IPS DF 19.7 (cell line): ENCODE measurements at regions not wholly inside any gene's neighbourhood (a gene's known extent, or its start where the extent isn't known, plus 50 kb on each side); places are given as distances from the start of the nearest gene placed in this dataset.
"Not testable (repeated sequence)": the region's sequence is repeated elsewhere in the genome, so short reads cannot be mapped to it uniquely, and the experiment has no call there.

Source experiments
- DNase-seq: peaks from one replicate; pipeline ENCODE4 v3.0.0-alpha.2; 2013; ENCODE audit warnings: low read depth, low spot score

DNA sequence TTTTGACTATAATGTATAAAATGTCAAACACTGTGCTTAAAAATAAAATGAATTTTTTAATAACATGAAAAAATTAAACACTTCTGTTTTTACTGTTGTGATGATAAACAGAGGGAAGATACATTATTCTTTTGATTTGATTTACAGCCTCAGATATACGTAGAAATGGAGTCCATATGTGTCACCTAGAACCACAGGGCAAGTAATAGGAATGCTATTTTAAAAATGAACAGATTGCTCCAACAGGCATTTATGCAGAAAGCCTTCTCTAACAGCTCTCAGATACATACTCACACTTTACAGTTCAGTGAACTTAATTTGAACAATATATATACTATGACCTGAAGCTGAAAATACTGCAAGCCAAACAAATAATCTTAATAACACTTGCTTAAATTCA lies 1551.0 kb downstream of the GRIK2 start:
- DNase-seq = no peak

DNA sequence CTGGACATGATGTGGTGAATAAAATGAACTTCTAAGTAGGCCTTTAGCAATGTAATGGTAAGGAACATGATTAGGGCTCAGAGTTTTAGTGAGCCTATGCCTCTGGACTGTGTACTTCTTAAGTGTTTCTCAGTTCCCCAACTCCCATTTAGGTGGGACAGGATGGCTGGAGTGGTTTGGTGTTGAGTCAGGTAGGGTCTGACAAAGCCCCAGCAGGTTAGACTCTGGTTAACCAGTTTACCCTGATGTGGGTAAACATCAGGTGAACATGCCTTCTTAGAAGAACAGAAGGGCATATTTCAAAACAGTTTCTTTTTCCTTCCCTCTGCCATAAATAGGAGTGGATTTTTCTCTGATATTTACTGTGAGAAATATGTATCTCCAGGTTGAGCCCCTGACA lies 1548.7 kb downstream of the GRIK2 start:
- DNase-seq = no peak

DNA sequence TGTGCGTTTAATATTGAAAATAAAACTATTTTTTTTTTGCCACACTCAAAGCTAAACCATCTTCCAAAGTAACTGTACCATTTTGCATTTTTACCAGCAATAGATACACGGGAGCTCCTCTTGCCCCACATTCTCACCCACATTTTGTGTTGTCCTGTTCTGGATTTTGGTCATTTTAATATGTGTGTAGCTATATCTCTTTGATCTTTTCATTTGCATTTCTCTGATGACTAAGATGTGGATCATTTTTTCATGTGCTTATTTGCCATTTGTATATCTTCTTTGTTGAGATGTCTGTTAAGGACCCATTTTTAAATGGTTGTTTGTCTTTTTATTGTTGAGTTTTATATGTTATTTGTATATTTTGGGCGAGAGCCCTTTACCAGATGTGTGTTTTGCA lies 1543.5 kb downstream of the GRIK2 start:
- DNase-seq = no peak

DNA sequence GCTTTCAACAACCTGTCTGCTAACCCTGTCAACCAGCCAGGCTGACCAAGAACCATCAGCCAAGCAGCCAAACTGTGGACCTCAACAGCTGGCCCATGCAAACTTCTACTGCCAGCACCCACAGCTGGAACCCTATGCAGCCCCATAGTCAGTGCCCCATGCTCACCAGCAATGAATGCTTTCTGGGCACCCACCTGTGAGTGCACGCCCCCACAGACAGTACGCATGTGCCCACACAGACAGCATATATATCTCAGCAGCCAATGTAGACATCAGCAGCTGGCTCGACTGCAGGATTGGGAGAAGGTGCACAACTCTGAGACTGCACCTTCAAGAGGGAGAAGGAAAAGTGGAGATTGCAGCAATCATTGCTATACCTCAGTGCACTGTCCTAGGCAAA lies 1534.6 kb downstream of the GRIK2 start:
- no peak for DNase-seq

DNA sequence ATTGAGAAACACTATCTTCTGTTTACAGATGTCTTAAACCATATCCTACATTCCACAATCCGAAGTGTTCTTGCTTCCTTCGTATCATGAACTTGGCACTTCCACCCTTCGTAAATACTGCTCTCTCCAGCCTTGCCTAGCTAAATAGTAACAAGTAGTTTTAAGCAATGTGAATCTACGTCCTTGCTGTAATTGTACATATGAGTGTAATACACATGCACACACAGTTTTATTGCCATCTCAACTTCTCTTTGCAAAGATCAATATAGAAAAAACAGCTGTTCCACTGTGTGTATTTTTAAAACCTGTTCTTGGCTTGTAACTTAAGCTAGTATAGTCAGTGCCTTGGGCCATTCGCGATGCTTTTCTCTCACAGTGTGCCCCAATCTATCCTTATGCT lies 1524.7 kb downstream of the GRIK2 start:
- no peak for DNase-seq

DNA sequence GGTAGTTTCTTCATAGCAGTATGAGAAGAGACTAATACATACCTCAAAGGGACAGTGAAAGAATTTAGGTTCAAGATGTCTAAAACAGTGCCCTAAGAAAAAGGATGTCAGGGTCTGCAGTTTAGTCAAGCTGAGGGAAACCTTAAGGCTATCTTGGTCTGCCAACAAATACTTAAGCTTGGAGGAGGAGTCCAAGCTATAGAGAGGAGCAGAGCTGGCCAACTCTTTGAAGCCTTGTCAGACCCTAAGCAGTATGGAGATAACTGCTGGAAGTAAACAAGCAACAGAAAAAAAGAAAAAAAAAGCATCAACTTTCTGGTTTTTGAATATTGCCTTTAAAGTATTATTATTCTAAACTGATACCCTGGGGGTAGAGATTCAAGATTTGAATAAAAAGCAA lies 1518.1 kb downstream of the GRIK2 start:
- DNase-seq = no peak

DNA sequence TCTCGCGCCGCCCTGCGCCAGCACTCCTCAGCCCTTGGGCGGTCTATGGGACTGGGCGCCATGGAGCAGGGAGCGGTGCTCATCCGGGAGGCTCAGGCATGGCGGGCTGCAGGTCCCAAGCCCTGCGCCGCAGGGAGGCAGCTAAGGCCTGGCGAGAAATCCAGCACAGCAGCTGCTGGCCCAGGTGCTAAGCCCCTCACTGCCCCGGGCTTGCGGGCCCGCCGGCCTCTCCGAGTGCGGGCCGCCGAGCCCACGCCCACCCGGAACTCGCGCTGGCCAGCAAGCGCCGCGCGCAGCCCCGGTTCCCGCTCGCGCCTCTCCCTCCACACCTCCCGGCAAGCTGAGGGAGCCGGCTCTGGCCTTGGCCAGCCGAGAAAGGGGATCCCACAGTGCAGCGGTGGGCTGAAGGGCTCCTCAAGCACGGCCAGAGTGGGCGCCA lies 1517.2 kb downstream of the GRIK2 start:
- DNase-seq = not testable (repeated sequence)

DNA sequence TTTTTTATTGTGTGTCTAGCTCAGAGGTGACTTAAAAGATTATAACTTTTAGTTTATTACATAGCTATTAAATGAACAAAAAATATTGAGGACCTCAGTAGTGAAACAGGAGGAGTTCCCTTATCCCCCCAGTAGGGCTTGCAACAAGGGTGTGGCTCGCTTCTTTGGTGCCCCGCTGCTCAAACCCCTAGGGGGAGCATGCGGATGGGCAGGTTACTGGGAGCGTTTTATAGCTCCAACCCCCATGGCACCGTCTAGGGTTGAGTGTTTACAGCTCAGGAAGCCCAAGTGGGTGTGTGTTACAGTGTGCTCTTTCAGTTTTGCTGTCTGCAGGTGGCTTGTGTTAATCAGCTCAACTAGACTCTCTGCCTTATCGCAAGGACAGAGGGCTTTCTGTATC lies 1513.7 kb downstream of the GRIK2 start:
- DNase-seq = peak; percentile 5

DNA sequence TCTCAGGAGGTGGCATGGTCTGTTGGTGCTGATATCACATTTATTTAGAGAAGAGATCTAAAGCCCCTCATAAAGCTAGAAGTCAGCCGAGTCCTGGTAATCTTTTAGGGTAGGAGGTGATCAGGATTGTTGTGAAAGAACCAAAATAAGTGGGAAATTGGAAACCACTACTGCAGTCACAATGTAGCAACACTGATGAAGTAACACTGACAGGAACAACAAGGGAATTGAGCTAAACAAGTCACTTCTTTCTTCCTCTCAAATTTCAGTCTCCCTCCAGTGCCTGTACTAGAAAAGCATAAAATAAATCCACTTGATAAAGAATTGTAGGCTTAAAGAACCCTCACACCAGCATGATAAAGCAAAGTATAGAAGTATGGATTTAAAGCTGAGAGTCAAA lies 1509.0 kb downstream of the GRIK2 start:
- no peak for DNase-seq

DNA sequence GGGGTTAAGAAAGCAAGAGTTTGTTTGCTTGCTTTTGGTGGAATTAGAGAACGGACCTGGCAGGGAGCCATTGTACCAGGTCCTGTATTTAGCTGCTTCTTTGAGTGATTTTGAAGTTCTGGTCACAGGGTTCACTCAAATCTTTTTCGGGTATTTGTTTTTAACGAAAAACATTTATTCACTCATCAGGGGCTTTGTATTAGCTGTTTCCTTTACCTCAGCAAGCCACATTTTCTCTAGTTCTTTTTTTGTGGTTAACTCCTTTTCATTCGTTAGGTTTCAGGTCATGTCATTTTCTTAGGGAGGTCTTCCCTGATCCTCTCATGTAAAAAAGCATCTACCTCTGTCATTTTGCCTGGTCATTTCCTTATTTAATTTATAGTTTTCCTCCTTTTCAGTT lies 1502.2 kb downstream of the GRIK2 start:
- DNase-seq = no peak

DNA sequence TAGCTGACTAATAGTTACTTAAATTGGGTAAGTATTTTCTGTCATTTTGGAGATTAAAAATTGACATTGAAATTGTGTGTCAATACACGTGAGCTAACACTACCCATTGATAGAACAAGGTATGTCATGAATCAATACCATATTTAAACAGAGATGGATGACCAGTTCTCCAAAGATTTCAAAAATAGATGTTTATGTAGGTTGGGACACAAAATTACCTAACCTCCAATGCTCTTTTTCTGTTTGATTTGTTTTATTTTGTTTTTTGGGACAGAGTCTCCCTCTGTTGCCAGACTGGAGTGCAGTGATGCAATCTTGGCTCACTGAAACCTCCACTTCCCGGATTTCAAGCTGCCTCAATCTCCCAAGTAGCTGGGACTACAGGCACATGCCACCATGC lies 1491.7 kb downstream of the GRIK2 start:
- DNase-seq = no peak

DNA sequence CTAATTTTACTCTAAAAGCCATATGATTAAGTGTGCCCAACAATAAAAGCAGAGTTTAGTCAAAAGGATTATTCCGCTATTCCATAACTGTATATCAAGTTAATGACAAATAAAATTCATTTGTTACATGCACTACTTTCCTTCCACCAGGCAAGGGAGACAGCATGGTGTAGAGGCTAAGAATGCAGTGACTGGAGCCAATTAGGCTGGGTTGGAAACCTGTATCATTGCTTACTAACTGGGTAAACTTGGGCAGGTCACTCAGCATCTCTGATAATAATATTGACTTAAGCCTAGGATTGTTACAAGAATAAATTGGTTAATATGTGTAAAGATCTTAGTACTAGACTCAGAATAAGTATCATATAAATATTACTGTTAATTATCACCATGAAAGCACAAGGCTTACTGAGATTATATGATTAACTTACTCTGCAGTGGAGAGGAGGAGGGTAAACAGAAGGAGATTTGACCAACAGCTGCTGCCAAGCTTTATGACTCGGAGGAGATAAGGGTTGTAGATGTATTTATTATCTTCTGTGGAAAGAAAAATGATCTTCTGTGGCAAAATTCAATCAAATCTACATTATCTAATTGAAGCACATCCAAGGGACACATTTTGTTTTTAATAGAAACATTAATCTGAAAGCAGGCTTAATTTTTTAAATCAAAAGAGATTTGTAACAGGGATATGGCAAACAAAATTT lies 1459.9 kb downstream of the GRIK2 start:
- DNase-seq = no peak

DNA sequence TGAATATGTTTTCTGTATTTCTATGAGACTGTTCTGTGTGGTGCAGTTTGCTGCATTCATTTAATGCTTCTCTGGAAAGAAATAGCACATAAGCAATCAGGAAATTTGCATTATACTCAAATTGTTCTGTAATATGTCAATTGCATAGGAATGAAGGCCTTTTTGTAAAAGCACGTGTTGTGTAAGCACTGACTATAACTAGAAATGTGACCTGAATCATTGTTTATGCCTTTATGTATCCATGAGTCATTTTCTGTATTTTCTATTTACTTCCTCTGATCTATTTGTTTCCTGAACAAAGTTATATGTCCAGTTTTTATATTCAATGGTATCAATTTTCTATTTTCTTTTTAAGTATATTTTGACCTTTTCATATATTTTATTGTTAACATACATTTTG lies 1455.3 kb downstream of the GRIK2 start:
- DNase-seq = no peak

DNA sequence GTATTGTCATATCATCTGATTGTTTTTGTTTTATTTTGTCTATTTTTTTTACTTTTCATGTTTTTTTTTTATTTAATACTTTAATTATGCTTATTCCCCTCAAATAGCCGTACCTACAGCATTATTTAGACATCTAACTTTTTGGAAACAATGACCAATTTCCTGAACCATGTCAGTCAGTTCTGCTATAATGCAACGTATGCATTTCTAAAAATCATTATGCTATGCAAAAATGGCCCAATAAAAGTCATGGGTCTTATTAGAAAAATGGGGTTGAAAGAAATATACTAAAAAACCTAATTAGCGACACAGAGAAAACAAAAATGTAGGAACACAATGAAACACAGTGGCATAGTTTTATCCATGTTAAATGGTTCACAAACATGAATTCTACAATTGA lies 1454.7 kb downstream of the GRIK2 start:
- DNase-seq = no peak

DNA sequence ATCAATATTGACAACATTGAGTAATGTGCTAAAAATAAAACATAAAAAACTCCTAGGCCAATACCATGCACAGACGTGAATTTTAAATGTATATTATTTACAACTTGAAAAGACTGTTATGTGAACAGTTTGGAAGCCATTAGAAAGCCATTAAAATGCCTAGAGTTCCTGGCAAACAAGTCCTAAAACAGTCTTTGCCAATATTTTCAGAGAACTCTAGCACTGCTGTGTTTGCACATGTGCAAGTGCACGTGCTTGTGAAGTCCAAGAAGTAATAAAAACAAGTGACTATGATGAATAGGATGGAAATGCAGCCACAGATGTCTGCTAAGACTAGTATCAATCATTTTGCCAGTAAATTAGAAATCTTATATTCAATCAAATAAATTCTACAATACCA lies 1447.6 kb downstream of the GRIK2 start:
- no peak for DNase-seq

DNA sequence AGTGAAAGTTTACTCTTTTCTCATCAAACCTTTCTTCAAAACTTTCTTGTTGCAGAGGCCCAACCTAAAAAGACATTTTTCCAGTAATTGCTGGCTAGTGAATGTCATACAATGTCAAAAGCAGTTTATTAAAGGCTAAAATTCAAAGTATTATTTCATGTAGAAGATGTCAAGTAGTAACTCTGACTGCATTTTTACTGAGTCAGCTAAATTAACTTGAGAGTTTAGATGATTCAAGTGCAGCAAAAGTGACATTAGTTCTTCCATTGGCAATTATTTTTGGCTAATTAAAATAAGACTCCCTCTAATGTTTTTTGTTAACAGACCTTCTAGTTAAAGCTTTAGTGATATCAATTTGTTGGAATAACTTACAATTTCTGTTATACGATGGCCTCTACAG lies 1438.5 kb downstream of the GRIK2 start:
- no peak for DNase-seq

DNA sequence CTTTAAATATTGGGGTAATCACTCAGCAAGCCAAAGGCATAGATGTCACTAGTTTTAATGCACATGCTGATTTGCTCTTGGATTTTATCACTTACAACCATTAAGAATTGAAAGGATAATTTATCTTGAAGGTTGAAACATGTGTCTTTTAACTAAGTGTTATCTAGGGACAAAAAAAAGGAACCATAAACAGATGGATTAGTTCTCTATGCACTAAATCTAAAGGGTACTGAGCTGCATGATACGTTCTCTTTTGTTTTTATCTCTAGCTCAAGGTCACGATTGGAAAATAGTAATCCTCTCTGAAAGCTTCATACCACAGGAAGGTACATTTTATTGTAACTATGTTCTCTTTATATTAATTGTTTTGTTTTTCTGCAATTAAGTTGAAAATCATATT lies 1426.6 kb downstream of the GRIK2 start:
- no peak for DNase-seq

DNA sequence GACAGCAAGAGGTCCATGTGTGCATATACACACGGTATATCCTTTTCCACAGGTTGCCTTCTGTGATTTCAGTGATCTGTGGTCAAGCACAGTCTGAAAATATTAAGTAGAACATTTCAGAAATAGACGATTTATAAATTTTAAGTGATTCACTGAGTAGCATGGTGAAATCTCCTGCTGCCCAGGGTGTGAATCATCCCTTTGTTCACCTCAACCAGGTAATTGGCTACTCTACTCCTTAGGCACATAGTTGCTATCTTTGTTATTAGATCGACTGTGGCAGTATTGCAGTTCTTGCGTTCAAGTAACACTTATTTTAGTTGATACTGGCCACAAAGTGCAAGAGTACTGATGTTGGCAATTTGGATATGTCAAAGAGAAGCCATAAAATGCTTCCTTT lies 1421.7 kb downstream of the GRIK2 start:
- no peak for DNase-seq

DNA sequence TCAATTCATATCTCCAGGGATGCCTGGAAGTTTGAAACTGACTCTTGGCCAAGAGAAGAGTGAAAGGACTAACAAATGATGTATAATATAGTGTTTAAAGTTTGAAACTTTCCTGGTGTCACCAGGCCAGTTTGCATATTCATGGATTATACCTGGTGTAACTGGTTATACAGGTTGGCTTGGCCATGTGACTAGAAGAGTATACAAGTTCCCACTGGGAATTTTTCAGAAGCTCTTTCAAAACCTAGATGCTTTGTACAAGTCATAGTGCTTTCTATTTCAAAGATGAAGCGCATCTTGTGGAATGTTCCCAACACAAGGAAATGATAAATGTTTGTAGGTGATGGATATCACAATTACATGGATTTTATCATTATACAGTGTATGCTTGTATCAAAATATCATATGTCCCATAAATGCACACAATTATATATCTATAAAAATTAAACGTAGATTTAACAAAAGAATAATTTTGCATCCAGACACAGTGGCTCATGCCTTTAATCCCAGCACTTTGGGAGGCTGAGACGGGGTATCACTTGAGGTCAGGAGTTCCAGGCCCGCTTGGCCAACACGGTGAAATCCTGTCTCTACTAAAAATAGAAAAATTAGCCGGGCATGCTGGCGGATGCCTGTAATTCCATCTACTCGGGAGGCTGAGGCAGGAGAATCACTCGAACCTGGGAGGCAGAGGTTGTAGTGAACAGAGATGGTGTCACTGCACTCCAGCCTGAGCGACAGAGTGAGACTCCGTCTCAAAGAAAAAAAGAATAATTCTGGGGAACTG lies 1420.2 kb downstream of the GRIK2 start:
- no peak for DNase-seq

DNA sequence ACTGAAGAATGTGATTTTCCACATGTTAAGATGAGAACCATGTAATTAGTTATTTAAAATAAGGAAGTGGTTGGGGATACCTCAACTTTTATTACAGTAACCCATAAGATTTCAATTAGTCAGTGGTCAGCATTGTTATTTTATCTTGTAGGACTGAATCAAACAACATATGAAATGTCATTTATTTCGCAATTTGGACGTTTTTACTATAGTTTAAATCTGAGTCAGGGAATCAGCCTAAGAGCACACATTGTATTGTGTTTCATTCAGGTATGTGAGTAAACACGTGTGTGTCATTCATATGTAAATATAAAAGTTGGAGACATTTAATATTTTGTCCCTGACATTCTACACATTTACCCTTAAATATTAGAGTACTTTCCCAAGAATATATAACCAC lies 1418.7 kb downstream of the GRIK2 start:
- no peak for DNase-seq

DNA sequence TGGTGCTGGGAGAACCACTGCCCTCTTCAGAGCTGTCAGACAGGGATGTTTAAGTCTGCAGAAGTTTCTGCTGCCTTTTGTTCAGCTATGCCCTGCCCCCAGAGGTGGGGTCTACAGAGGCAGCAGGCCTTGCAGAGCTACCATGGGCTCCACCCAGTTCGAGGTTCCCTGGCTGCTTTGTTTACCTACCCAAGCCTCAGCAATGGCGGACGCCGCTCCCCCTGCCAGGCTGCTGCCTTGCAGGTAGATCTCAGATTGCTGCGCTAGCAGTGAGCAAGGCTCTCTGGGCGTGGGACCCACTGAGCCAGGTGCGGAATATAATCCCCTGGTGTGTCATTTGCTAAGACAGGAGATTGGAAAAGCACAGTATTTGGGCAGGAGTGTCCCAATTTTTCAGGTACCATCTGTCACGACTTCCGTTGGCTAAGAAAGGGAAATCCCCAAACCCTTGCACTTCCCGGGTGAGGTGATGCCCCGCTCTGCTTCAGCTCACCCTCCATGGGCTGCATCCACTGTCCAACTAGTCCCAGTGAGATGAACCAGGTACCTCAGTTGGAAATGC lies 1415.5 kb downstream of the GRIK2 start:
- not testable (repeated sequence) for DNase-seq

DNA sequence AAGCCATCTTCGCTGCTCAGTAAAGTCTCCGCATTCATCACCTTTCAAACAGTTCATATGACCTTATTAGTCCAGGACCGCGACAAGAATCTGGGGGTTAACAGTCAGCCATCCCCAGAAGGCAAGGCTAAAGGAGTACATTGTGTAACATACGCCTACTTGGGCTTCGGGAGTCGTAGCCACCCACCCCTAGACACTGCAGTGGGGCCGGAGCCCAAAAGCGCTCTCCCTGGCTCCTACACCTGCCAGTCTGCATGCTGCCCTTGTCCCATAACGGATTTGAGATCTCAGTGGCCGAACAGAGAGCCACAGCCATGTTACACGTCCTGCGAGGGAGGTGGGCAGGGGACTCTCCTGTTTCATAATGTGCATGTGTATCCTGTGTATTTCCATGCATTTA lies 1405.5 kb downstream of the GRIK2 start:
- no peak for DNase-seq

DNA sequence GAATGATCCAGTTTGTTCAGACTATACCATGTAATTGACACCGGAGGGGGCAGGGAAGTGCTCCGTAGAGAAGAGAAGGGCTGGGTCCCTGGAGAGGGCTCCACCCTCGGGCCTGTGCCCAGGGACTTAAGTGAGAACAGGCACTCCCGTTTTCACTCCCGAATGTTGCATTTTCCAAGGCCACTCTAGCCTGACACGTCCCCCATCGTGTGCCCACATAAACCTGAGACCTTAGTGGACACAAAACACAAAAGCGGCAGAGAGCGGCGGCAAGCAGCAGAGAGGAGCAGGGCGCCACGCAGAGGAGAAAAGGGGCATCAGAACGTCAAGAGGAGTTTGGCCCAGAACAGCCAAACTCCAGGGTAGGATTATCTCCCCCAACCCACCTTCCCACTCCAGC lies 1405.1 kb downstream of the GRIK2 start:
- DNase-seq = peak; percentile 17
